Spleen (tissue), 11 donors: ENCODE measurements at regions not wholly inside any gene's neighbourhood (a gene's known extent, or its start where the extent isn't known, plus 50 kb on each side); places are given as distances from the start of the nearest gene placed in this dataset.

ENCODE experiments used
- DNase-seq: peaks from one replicate; pipeline ENCODE4 v3.0.0-alpha.2; 2020
- H3K27ac ChIP-seq, 8 donors: fragments of 200-600 bp; sonication (generic) in 7 of 8; 1 replicate in 4 of 8; 2 replicates in 4 of 8; pipeline versions ENCODE4 v1.5.0 to v1.8.0; 2016 to 2021; ENCODE audit warnings: inconsistent platforms in 4 of 8, mild to moderate bottlenecking in 4 of 8, moderate library complexity in 1 of 8
- H3K27me3 ChIP-seq, 7 donors: fragments of 200-600 bp; sonication (generic) in 6 of 7; replicated peaks in 1 of 7; 1 replicate in 4 of 7; 2 replicates in 3 of 7; pipeline versions ENCODE4 v1.5.0 to v1.8.0; 2016 to 2021; ENCODE audit warnings: inconsistent platforms in 3 of 7, mild to moderate bottlenecking in 1 of 7
- H3K36me3 ChIP-seq, 6 donors: fragments of 200-600 bp; sonication (generic) in 5 of 6; 1 replicate in 4 of 6; 2 replicates in 2 of 6; pipeline versions ENCODE4 v1.5.0 to v1.8.0; 2016 to 2021; ENCODE audit warnings: inconsistent platforms in 2 of 6
- H3K4me1 ChIP-seq, 6 donors: fragments of 200-600 bp; sonication (generic) in 5 of 6; 1 replicate in 3 of 6; 2 replicates in 3 of 6; pipeline versions ENCODE4 v1.5.0 to v1.8.0; 2016 to 2021; ENCODE audit warnings: inconsistent platforms in 3 of 6
- H3K4me3 ChIP-seq, 8 donors: fragments of 200-600 bp; sonication (generic) in 7 of 8; 1 replicate in 4 of 8; 2 replicates in 4 of 8; pipeline versions ENCODE4 v1.5.0 to v1.8.0; 2016 to 2021; ENCODE audit warnings: inconsistent platforms in 4 of 8, mild to moderate bottlenecking in 4 of 8, moderate library complexity in 2 of 8
- H3K9me3 ChIP-seq, 8 donors: fragments of 200-600 bp; sonication (generic) in 7 of 8; 1 replicate in 4 of 8; 2 replicates in 4 of 8; pipeline versions ENCODE4 v1.5.0 to v1.8.0; 2016 to 2021; ENCODE audit warnings: inconsistent platforms in 4 of 8
- POLR2A ChIP-seq, 3 donors: fragments of 450-650 bp; IDR thresholded peaks; one replicate each; pipeline ENCODE4 v1.5.1; 2017; ENCODE audit warnings: antibody characterized with exemption in 3 of 3, mild to moderate bottlenecking in 1 of 3
- POLR2AphosphoS5 ChIP-seq, 3 donors: sonication (generic); formaldehyde crosslinking; IDR thresholded peaks; one replicate each; pipeline ENCODE4 v1.5.1; 2017; ENCODE audit warnings: antibody characterized with exemption in 3 of 3
- WGBS, 5 donors: extraction: QIAGEN DNeasy Blood & Tissue Kit in 3 of 5; methylation state at CpG; one replicate each; pipeline versions ENCODE4 v1.1.5 to v1.1.7; 2013 to 2018; 5-methylcytosine and 5-hydroxymethylcytosine counted together
- intact Hi-C: fragments of 100-400 bp; cut with DNase I; formaldehyde crosslinking; loops from one replicate; pipeline ENCODE4 v1.15.0; 2023; ENCODE audit warnings: low total_unique reads
- TF ChIP-seq, protein P1 (sequence below), 11 experiments: fragments of 200-600 bp in 7 of 11; fragments of 450-650 bp in 4 of 11; sonication (generic) in 4 of 11; IDR thresholded peaks in 8 of 11; conservative IDR thresholded peaks in 3 of 11; 1 replicate in 7 of 11; 2 replicates in 4 of 11; pipeline versions ENCODE4 v1.4.0 to v1.8.0; 2016 to 2021; ENCODE audit warnings: antibody characterized with exemption in 11 of 11, inconsistent platforms in 4 of 11, mild to moderate bottlenecking in 1 of 11
- donor health status: healthy with polysubstance abuse.
- donor health status: DM: no; HTN: no; CAD: no; lungs with moderate emphysema.
- donor health status: DM: no; HTN: no; CAD: no.
- donor health status: Bipolar disorder and iron deficiency.
- donor health status: healthy.
- donor health status: DM: no; HTN: no; CAD: no.
- donor health status: DM: yes; HTN: yes; CAD: no.

DNA sequence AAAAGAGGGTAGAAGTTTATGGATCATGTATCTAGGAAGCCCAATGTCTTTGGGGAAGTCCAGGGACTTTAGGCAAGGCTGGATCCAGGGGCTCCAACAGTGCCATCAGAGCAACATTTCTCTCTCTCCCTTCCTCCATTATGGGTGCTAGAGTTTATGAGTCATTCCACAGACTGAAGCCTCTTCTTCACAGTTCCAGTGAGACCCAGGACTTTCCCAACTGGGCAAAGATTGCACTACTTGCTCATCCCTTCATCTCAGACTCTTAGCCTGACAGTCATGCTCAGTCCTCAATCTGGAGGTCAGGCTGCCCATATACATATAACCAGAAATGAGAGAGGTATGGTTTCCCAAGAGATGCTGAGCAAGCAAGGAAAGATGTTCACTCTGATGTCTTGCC lies 110.7 kb downstream of the FEM1C start:
- H3K4me3 ChIP-seq, result no peak overlapping the region
- intact Hi-C loops, result no loop called here
- H3K4me1 ChIP-seq, result no peaks in the 10 kb centered on the region
- peaks cover 0 to 16% (median 8%) of the 10 kb centered on the region in 8 donors for H3K9me3 ChIP-seq
- H3K27ac ChIP-seq, result no peak overlapping the region
- H3K36me3 ChIP-seq, result no peaks in the 10 kb centered on the region
- DNase-seq, result no peak
- TF ChIP-seq POLR2AphosphoS5 (IDR thresholded peaks at IDR 0.05) (no peak), POLR2A (IDR thresholded peaks at IDR 0.05) (no peak)
- TF ChIP-seq, protein P1, sequence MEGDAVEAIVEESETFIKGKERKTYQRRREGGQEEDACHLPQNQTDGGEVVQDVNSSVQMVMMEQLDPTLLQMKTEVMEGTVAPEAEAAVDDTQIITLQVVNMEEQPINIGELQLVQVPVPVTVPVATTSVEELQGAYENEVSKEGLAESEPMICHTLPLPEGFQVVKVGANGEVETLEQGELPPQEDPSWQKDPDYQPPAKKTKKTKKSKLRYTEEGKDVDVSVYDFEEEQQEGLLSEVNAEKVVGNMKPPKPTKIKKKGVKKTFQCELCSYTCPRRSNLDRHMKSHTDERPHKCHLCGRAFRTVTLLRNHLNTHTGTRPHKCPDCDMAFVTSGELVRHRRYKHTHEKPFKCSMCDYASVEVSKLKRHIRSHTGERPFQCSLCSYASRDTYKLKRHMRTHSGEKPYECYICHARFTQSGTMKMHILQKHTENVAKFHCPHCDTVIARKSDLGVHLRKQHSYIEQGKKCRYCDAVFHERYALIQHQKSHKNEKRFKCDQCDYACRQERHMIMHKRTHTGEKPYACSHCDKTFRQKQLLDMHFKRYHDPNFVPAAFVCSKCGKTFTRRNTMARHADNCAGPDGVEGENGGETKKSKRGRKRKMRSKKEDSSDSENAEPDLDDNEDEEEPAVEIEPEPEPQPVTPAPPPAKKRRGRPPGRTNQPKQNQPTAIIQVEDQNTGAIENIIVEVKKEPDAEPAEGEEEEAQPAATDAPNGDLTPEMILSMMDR (IDR thresholded peaks at IDR 0.05 in 8 of 11, conservative IDR thresholded peaks at IDR 0.05 in 3 of 11), result no peak
- no peaks in the 10 kb centered on the region for H3K27me3 ChIP-seq

GRCh38 chr5:115432691-115433090 lies 111.9 kb downstream of the FEM1C start:
- no peaks in the 10 kb centered on the region for H3K36me3 ChIP-seq
- intact Hi-C loops, result no loop called here

GRCh38 chr5:115431116-115431515 lies 113.5 kb downstream of the FEM1C start:
- H3K36me3 ChIP-seq, result no peaks in the 10 kb centered on the region
- intact Hi-C loops, result no loop called here
- 77 to 89% (median 79%) methylated on average over 1 of the region's 1 CpG for WGBS, 5 donors

More at GRCh38 chr5:115432691-115433090, 111.9 kb downstream of the FEM1C start:
- TF ChIP-seq, protein P1 (IDR thresholded peaks at IDR 0.05 in 8 of 11, conservative IDR thresholded peaks at IDR 0.05 in 3 of 11), result no peak
- TF ChIP-seq POLR2AphosphoS5 (IDR thresholded peaks at IDR 0.05), result no peak
- TF ChIP-seq POLR2A (IDR thresholded peaks at IDR 0.05), result no peak
- Histone ChIP-seq H3K27me3 (no peaks in the 10 kb centered on the region), H3K27ac (no peak overlapping the region), H3K4me1 (no peaks in the 10 kb centered on the region), H3K9me3 (peaks cover 0 to 6% (median 0%) of the 10 kb centered on the region in 8 donors), H3K4me3 (no peak overlapping the region)
- DNase-seq, result no peak

GRCh38 chr5:115430374-115430773 lies 114.2 kb downstream of the FEM1C start:
- no peak overlapping the region for H3K27ac ChIP-seq
- no peak overlapping the region for H3K4me3 ChIP-seq
- H3K9me3 ChIP-seq, result no peaks in the 10 kb centered on the region
- 79 to 89% (median 82%) methylated on average over 2 of the region's 2 CpGs for WGBS, 5 donors
- H3K27me3 ChIP-seq, result peaks cover 0 to 4% (median 0%) of the 10 kb centered on the region in 7 donors
- no peaks in the 10 kb centered on the region for H3K36me3 ChIP-seq
- no peak for TF ChIP-seq POLR2A (IDR thresholded peaks at IDR 0.05)
- TF ChIP-seq, protein P1 (IDR thresholded peaks at IDR 0.05 in 8 of 11, conservative IDR thresholded peaks at IDR 0.05 in 3 of 11), result no peak
- TF ChIP-seq POLR2AphosphoS5 (IDR thresholded peaks at IDR 0.05), result no peak
- no peaks in the 10 kb centered on the region for H3K4me1 ChIP-seq
- intact Hi-C loops, result no loop called here
- DNase-seq, result no peak

More at GRCh38 chr5:115431116-115431515, 113.5 kb downstream of the FEM1C start:
- no peaks in the 10 kb centered on the region for H3K4me1 ChIP-seq
- no peak overlapping the region for H3K4me3 ChIP-seq
- no peak for TF ChIP-seq POLR2A (IDR thresholded peaks at IDR 0.05)
- H3K27me3 ChIP-seq, result peaks cover 0 to 4% (median 0%) of the 10 kb centered on the region in 7 donors
- no peak for DNase-seq
- H3K9me3 ChIP-seq, result no peaks in the 10 kb centered on the region
- H3K27ac ChIP-seq, result no peak overlapping the region

DNA sequence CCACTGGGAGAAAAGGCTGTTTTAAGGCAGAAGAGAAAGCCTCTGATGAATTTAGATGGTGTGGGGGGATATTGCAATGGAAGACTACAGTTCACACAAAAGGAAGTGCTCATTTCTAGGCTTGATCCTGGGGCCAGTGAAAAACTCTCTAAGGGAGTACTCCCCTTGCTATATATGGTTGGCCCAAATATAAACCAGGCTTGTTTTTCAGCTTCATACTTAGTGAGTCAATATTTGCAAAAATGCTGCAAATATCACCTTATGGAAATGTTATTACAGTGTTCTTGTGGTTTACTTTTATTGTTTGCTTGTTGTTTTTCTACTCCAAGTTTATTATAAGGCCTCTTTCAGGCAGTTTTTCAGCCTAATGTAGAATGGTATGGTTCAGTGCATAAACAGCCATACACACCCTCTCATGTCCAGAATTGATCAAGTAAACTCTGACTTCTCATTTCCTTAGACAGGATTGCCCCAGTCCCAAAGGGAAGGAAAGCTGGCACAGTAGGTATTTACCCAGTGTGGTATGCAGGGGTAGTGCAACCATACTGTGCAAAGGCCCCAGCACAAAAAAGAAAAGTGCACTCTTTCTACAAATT lies 115.1 kb downstream of the FEM1C start:
- H3K4me1 ChIP-seq, result no peaks in the 10 kb centered on the region
- no peaks in the 10 kb centered on the region for H3K36me3 ChIP-seq
- no peak for DNase-seq
- intact Hi-C loops, result no loop called here
- H3K27me3 ChIP-seq, result peaks cover 0 to 5% (median 0%) of the 10 kb centered on the region in 7 donors
- TF ChIP-seq POLR2A (IDR thresholded peaks at IDR 0.05) (no peak), POLR2AphosphoS5 (IDR thresholded peaks at IDR 0.05) (no peak)
- TF ChIP-seq, protein P1 (IDR thresholded peaks at IDR 0.05 in 8 of 11, conservative IDR thresholded peaks at IDR 0.05 in 3 of 11), result no peak
- H3K4me3 ChIP-seq, result no peak overlapping the region
- H3K9me3 ChIP-seq, result no peaks in the 10 kb centered on the region
- no peak overlapping the region for H3K27ac ChIP-seq
